ENCODE measurements at regions not wholly inside any gene's neighbourhood (a gene's known extent, or its start where the extent isn't known, plus 50 kb on each side); places are given as distances from the start of the nearest gene placed in this dataset.

DNA sequence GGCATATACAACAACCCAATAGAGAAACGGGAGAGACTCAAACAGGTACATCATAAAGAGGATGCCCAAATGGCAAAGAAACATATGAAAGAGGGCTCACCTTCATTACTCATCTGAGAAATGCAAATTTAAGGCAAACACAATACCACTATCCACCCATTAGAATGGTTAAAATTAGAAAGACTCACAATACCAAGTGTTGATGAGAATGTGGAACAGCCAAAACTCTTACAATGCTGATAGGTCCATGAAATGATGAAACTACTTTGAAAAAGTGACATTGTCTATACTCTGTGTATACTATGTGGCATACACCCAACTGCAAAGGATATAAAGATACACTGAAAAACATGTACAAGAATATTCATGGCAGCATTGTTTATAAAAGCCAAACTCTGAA is 96.2 kb upstream of the TSHZ3 start:
- DNase-seq (ENCODE audit: low read depth) = no peak

DNA sequence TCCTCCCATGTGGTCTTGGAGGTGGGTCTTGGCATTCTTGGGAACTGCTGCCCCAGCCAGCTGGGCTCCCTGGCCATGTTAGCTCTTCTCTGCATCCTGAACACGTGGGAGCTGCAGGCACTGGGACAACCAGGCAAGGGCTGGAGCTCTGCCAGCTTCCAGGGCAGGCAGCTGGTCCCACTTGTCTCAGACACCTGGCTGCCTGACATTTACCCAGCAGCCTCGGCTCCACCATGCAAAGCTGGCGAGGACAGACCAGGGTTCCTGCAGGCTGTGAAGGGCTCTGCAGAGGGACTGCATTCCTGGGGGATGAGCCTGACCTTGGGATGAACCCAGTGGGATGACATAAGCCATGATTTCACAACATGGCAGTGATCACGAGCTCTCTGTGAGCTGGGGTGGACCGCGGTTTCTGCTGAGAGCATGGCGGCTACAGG is 99.0 kb upstream of the TSHZ3 start:
- DNase-seq (ENCODE audit: low read depth) = peak; percentile 87

- DNase-seq (ENCODE audit: low read depth) = no peak
These were observed 100.1 kb upstream of the TSHZ3 start for GRCh38 chr19:31449379-31449778.

- DNase-seq (ENCODE audit: low read depth) = no peak
These were observed 101.5 kb upstream of the TSHZ3 start for GRCh38 chr19:31450696-31451095.

GRCh38 chr19:31451686-31452330 is 102.6 kb upstream of the TSHZ3 start:
- DNase-seq (ENCODE audit: low read depth) = peak; percentile 81

- DNase-seq (ENCODE audit: low read depth) = peak; percentile 23
These were observed 110.2 kb upstream of the TSHZ3 start for GRCh38 chr19:31459430-31459829.

DNA sequence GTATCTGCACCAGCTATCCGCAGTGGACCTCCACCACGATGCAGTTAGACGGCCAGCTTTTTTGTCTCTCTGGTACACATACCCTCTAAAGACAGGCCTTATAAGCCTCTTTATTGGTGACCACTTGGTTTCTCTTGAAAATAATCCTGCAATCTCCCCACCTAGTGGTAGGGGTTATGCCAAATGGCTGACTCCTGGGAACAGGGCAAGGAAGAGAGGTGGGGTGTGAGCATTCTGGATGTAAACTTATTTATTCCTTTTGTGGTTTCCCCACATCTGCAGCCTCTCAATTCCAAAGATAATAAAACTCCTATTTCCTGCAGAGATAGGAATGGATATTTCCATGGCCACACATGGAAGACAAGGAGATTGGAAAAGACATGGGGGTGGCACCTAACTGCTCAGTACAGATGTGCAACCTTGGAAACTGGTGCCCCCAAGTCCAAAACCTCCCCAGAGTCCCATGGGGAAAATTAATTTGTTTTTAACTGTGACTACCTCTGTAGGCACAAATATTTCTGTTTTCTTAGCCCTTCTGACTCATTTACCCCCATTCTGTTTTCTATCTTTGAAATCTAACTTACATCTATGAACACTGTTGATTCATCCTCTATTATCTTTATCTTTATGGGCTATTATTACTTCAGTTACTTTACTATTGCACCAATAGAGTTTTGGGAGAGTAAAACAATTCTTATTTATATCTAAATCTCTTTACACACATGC is 112.7 kb upstream of the TSHZ3 start:
- DNase-seq (ENCODE audit: low read depth) = peak; percentile 15

- DNase-seq (ENCODE audit: low read depth) = no peak
These were observed 121.1 kb upstream of the TSHZ3 start for GRCh38 chr19:31470229-31470939.

- DNase-seq (ENCODE audit: low read depth) = no peak
These were observed 121.7 kb upstream of the TSHZ3 start for GRCh38 chr19:31470952-31471351.

DNA sequence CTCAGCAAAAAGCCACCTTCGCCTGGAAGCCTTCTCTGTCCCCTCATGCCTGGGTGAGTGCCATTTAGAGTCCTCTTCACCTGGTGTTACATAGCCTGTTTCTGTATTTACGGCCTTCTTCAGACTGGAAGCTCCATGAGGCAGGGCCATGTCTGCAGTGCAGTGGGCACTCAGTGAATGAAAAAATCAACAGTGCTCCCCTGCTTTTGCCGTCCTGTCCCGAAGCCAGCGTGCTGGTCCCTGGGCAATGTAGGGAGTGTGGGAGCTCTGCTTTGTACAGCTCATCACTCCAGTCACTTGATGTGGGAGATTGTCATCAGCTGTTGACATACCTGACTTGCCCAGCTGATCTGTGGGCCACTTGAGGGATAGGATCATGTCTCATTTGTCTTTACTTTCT is 129.0 kb upstream of the TSHZ3 start:
- DNase-seq (ENCODE audit: low read depth) = no peak

DNA sequence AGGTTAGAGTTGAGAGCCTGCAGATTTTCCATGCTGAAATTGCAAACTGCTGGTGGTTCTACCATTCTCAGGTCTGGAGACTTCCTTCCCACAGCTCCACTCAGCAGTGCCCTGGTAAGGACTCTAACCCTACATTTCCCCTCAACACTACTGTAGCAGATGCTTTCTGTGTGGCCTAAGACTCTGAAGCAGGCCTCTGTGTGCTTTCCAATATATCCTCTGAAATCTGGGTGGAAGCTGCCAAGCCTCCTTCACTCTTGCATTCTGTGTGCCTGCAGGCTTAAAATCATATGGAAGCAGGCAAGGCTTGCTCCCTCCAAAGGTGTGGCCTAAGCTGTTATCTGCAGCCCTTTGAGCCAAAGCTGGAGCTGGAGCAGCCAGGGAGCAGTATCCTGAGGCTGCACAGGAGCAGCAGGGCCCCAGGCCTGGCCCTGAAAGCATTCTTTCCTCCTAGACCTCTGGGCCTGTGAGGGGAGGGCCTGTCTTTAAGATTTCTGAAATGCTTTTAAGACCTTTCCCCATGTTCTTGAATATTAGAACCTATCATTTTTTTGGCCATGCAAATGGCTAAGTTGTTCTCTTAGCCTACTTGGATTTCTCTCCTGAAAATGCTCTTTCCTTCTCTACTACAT is 134.1 kb upstream of the TSHZ3 start:
- DNase-seq (ENCODE audit: low read depth) = no peak

DNA sequence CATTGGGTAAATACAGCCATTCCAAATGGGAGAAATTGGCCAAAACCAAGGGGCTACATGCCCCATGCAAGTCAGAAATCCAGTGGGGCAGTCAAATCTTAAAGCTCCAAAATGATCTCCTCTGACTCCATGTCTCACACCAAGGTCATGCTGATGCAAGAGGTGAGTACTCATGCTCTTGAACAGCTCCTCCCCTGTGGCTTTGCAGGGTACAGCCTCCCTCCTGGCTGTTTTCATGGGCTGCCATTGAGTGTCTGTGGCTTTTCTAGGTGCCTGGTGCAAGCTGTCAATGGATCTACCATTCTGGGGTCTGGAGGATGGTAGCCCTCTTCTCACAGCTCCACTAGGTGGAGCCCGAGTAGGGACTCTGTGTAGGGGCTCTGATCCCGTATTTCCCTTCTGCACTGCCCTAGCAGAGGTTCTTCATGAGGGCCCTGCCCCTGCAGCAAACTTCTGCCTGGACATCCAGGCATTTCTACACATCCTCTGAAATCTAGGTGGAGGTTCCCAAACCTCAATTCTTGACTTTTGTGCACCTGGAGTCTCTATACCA is 135.7 kb upstream of the TSHZ3 start:
- DNase-seq (ENCODE audit: low read depth) = peak; percentile 12

- no peak for DNase-seq (ENCODE audit: low read depth)
These were observed 136.2 kb upstream of the TSHZ3 start for GRCh38 chr19:31485472-31485871.

DNA sequence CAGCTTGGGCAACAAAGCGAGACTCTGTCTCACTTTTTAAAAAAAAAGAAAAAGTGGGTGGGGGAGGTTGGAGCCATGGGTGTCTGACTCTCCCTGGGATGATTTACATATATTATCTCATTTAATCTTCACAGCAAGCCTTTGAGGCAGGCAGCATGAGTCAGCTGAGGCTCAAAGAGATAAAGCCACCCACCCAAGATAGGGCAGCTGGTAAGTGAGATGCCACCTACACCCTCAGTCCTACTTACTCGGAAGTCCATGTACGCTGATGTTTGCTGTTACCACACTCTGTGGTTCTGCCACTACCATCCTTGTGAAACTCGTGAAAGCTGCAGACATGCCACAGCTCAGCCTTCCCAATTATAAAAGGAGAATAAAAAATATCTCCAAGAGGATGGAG is 142.0 kb upstream of the TSHZ3 start:
- no peak for DNase-seq (ENCODE audit: low read depth)

DNA sequence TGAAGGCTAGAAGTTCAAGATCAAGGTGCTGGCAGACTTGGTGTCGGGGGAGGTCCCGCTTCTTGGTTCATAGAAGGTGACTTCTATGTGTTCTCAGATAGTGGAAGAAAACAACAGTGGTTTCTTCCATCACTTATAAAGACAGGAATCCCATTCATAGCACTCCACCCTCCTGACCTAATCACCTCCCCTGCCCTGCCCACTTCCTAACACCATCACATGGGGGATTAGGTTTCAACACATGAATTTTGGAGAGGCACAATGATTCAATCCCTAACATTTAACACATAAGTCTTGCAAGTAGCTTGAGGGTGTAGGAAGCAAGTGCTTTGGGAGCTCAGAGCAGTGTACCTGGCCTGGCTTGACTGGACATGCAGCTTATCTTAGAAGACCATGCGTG is 142.8 kb upstream of the TSHZ3 start:
- no peak for DNase-seq (ENCODE audit: low read depth)

- no peak for DNase-seq (ENCODE audit: low read depth)
These were observed 146.8 kb upstream of the TSHZ3 start for GRCh38 chr19:31496076-31496475.

GRCh38 chr19:31497709-31498108 is 148.5 kb upstream of the TSHZ3 start:
- DNase-seq (ENCODE audit: low read depth) = no peak

DNA sequence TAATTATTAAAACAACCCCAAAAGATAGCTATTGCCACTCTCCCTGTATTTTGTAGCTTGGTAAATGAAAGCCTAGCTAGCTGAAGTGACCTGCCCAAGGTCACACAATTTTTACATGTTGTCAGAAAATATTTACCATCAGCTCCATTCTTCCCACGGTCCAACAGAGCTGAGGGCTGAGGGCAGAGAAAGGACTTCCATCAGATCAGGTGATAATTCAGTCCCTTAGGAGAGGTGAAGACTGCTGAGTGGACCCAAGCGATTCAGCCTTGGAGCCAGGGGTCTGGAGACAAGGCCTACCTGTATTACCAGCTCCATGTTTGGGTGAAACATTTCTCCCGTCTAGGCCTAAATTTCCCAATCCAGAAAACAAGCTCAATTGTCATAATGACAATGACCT is 149.5 kb upstream of the TSHZ3 start:
- DNase-seq (ENCODE audit: low read depth) = no peak

DNA sequence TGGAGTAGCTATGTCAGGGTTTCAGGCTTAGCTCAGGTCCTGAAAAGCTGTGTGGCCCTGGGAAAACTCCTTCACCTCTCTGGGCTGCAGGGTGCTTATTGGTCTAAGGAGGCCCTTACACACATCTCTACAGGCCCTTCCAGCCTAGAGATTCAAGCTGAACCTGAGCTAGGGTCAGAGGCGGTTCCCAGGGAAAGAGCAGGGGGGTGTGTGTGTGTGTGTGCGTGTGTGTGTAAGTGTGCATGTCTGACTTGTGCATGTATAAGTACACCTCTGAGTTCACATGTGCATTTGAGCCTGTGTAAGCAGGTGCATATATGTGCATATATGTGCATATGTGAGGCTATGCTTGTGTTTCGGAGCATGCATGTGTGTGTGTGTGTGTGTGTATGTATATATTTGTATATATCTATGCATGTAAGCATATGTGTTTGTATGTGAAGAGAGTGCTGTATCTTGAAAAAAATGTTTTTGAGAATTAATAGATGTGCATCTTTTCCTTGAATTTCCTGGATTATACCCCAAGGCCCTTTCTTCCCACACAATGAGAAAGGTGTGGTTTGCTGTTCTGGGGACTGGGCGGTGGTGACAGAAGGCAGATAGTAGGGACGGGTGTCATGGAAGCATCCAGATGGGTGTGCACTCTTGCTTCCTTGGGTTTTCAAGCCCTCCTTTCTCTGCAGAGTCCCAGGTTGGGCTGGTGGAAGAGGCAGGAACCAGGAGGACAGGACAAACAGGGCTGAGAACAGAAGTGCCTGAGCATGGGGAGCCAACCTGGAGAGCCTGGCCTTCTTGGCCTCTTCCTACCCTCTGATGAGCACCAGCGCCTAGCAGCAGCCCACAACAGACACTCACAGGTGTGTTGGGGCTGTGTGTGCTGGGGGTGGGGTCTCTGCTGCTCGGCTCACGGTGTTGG is 150.3 kb upstream of the TSHZ3 start:
- no peak for DNase-seq (ENCODE audit: low read depth)

DNA sequence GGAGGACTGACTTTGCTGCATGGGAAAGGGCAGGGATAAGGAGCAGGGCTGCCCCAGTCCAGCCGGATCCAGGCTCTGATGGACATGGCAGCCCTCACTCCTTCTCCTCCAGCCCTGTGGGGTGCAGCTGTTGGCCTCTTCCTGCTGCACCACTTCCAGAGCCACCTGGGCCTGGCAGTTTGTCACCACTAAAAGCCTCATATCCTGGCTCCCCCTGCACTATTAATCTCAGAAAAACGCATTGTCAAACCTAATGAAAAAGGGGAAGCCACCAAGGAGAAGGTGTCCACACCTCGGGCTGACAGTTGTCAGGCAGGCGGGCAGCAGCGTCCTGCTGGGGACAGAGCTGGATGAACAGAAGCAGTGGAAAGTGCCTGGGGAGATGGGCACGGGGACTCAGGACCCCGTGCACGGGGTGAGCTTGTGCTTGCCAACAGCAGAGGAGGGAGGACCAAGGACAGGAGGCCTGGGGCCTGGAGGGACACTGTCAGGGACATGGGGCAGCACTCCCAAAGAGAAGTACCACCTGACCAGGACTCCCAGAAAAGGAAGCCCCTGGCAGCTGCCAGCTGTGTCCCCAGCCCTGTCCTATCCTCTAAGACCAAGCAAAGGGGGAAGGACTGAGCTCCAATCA is 151.1 kb upstream of the TSHZ3 start:
- no peak for DNase-seq (ENCODE audit: low read depth)

DNA sequence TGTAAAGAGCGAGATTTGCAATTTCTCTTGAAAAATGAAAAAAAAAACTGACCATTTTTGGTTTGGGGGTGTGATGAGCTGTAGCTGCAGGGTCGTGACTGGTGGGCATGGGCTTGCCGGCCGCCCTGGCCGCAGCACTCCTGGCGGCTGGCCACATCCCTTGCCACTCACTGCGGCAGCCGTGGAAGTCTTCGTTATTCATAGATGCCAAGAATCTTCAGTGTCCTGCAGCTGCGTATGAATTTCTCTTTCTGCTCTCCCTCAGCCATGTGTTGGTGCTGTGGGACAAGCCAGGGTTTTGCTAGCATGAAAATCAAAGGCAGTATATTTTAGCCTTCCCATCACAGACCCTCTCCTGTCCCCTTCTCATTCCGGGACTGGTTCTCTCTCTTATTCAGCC is 151.7 kb upstream of the TSHZ3 start:
- no peak for DNase-seq (ENCODE audit: low read depth)

Measured in ELR (cell line).